ENCODE measurements at regions not wholly inside any gene's neighbourhood (a gene's known extent, or its start where the extent isn't known, plus 50 kb on each side); places are given as distances from the start of the nearest gene placed in this dataset.

DNA sequence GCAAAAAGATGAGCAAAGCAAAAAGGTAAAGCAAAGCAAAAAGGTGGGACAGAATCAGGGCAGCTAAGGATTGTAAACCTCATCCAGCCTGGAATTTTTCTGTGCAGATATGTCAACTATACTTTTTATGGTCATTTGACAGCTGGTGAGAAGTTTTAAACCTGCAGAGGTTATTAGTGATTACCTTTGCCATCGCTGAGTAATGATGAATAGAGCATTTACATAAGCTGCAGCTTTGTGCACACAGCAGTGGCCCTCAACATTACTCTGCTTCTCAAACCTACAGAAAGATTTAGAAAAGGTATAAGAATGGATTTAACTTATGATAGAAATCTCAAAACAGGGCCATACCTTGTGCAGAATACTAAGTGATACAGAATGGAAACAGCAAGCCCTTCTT is 54.5 kb upstream of the C4orf54 start:
- TF ChIP-seq EZH2 (IDR thresholded peaks at IDR 0.05; ENCODE audit: insufficient read depth, poor library complexity, severe bottlenecking) (no peak), EZH2phosphoT487 (IDR thresholded peaks at IDR 0.05; ENCODE audit: insufficient read depth, low read depth) (no peak)
